Stimulated activated memory B cell treated with anti-CD40 and anti-IgM and Interleukin-4, amounts not matched to agents 10 μg/mL and 1 μg/mL and 100 μg/mL, for 72 hours (primary cell): ENCODE measurements at regions not wholly inside any gene's neighbourhood (a gene's known extent, or its start where the extent isn't known, plus 50 kb on each side); places are given as distances from the start of the nearest gene placed in this dataset.
A peak's percentile ranks its signal among the peaks of the same experiment; 100 is the strongest.
"Not testable (repeated sequence)": the region's sequence is repeated elsewhere in the genome, so short reads cannot be mapped to it uniquely, and the experiment has no call there.

Experiments used
- ATAC-seq: fragments of 150-1000 bp; cut with Tn5 transposase; 2 replicates; pipeline ENCODE4 v1.10.0; 2021
- H3K27ac Mint-ChIP-seq: one replicate; pipeline ENCODE4 v1.8.0; 2022; ENCODE audit warnings: mild to moderate bottlenecking, mixed read lengths
- H3K27me3 Mint-ChIP-seq: one replicate; pipeline ENCODE4 v1.8.0; 2022; ENCODE audit warnings: mixed read lengths
- H3K36me3 Mint-ChIP-seq: one replicate; pipeline ENCODE4 v1.8.0; 2022; ENCODE audit warnings: mixed read lengths
- H3K4me1 Mint-ChIP-seq: one replicate; pipeline ENCODE4 v1.8.0; 2022; ENCODE audit warnings: mixed read lengths
- H3K4me3 Mint-ChIP-seq: one replicate; pipeline ENCODE4 v1.8.0; 2022; ENCODE audit warnings: mild to moderate bottlenecking, moderate library complexity, mixed read lengths
- H3K9me3 Mint-ChIP-seq: one replicate; pipeline ENCODE4 v1.8.0; 2022; ENCODE audit warnings: mixed read lengths

GRCh38 chr18:65671621-65672415 lies 79.0 kb upstream of the CDH7 start:
- Mint-ChIP-seq H3K36me3 (no peaks in the 10 kb centered on the region), H3K27me3 (no peaks in the 10 kb centered on the region), H3K4me1 (no peaks in the 10 kb centered on the region), H3K4me3 (no peak overlapping the region), H3K27ac (no peak overlapping the region), H3K9me3 (no peaks in the 10 kb centered on the region)
- peak; percentile 34 for ATAC-seq

- H3K4me3 Mint-ChIP-seq, H3K27ac Mint-ChIP-seq, H3K27me3 Mint-ChIP-seq, H3K36me3 Mint-ChIP-seq, H3K9me3 Mint-ChIP-seq, ATAC-seq, H3K4me1 Mint-ChIP-seq: not testable (repeated sequence)
Measured at GRCh38 chr18:65670145-65670544, 80.7 kb upstream of the CDH7 start.

GRCh38 chr18:65661391-65661790 lies 89.4 kb upstream of the CDH7 start:
- no peak overlapping the region for H3K27ac Mint-ChIP-seq
- ATAC-seq: no peak
- peaks cover 2% of the 10 kb centered on the region for H3K9me3 Mint-ChIP-seq
- no peaks in the 10 kb centered on the region for H3K36me3 Mint-ChIP-seq
- no peaks in the 10 kb centered on the region for H3K4me1 Mint-ChIP-seq
- no peak overlapping the region for H3K4me3 Mint-ChIP-seq
- no peaks in the 10 kb centered on the region for H3K27me3 Mint-ChIP-seq

- H3K4me1 Mint-ChIP-seq: no peaks in the 10 kb centered on the region
- H3K4me3 Mint-ChIP-seq: no peak overlapping the region
- no peak for ATAC-seq
- no peak overlapping the region for H3K27ac Mint-ChIP-seq
- peaks cover 2% of the 10 kb centered on the region for H3K9me3 Mint-ChIP-seq
- no peaks in the 10 kb centered on the region for H3K27me3 Mint-ChIP-seq
- H3K36me3 Mint-ChIP-seq: no peaks in the 10 kb centered on the region
Measured at GRCh38 chr18:65659912-65660311, 90.9 kb upstream of the CDH7 start.

- peaks cover 2% of the 10 kb centered on the region for H3K9me3 Mint-ChIP-seq
- no peak for ATAC-seq
- H3K36me3 Mint-ChIP-seq: no peaks in the 10 kb centered on the region
- H3K27ac Mint-ChIP-seq: no peak overlapping the region
- no peaks in the 10 kb centered on the region for H3K27me3 Mint-ChIP-seq
- no peaks in the 10 kb centered on the region for H3K4me1 Mint-ChIP-seq
- H3K4me3 Mint-ChIP-seq: no peak overlapping the region
Measured at GRCh38 chr18:65659312-65659711, 91.5 kb upstream of the CDH7 start.

- ATAC-seq: no peak
- Mint-ChIP-seq H3K4me1 (no peaks in the 10 kb centered on the region), H3K9me3 (no peaks in the 10 kb centered on the region), H3K27me3 (no peaks in the 10 kb centered on the region), H3K4me3 (no peak overlapping the region), H3K36me3 (no peaks in the 10 kb centered on the region), H3K27ac (no peak overlapping the region)
Measured at GRCh38 chr18:65651192-65651591, 99.6 kb upstream of the CDH7 start.

- no peaks in the 10 kb centered on the region for H3K9me3 Mint-ChIP-seq
- no peaks in the 10 kb centered on the region for H3K27me3 Mint-ChIP-seq
- H3K4me1 Mint-ChIP-seq: no peaks in the 10 kb centered on the region
- H3K27ac Mint-ChIP-seq: no peak overlapping the region
- no peak for ATAC-seq
- H3K36me3 Mint-ChIP-seq: no peaks in the 10 kb centered on the region
- H3K4me3 Mint-ChIP-seq: no peak overlapping the region
Measured at GRCh38 chr18:65632236-65632635, 118.6 kb upstream of the CDH7 start.

GRCh38 chr18:65631766-65632165 lies 119.0 kb upstream of the CDH7 start:
- Mint-ChIP-seq H3K9me3 (no peaks in the 10 kb centered on the region), H3K36me3 (no peaks in the 10 kb centered on the region), H3K4me3 (no peak overlapping the region), H3K27ac (no peak overlapping the region), H3K4me1 (no peaks in the 10 kb centered on the region), H3K27me3 (no peaks in the 10 kb centered on the region)
- ATAC-seq: no peak

- H3K27ac Mint-ChIP-seq: no peak overlapping the region
- ATAC-seq: no peak
- H3K27me3 Mint-ChIP-seq: no peaks in the 10 kb centered on the region
- no peaks in the 10 kb centered on the region for H3K9me3 Mint-ChIP-seq
- H3K36me3 Mint-ChIP-seq: no peaks in the 10 kb centered on the region
- no peaks in the 10 kb centered on the region for H3K4me1 Mint-ChIP-seq
- H3K4me3 Mint-ChIP-seq: no peak overlapping the region
Measured at GRCh38 chr18:65628390-65628789, 122.4 kb upstream of the CDH7 start.

GRCh38 chr18:65623676-65624075 lies 127.1 kb upstream of the CDH7 start:
- Mint-ChIP-seq H3K4me1 (no peaks in the 10 kb centered on the region), H3K9me3 (no peaks in the 10 kb centered on the region), H3K27ac (no peak overlapping the region), H3K27me3 (no peaks in the 10 kb centered on the region), H3K4me3 (no peak overlapping the region), H3K36me3 (no peaks in the 10 kb centered on the region)
- ATAC-seq: peak; percentile 16

- no peaks in the 10 kb centered on the region for H3K36me3 Mint-ChIP-seq
- no peak overlapping the region for H3K27ac Mint-ChIP-seq
- no peaks in the 10 kb centered on the region for H3K4me1 Mint-ChIP-seq
- no peaks in the 10 kb centered on the region for H3K27me3 Mint-ChIP-seq
- no peak for ATAC-seq
- no peak overlapping the region for H3K4me3 Mint-ChIP-seq
- H3K9me3 Mint-ChIP-seq: peaks cover 4% of the 10 kb centered on the region
Measured at GRCh38 chr18:65622436-65622835, 128.4 kb upstream of the CDH7 start.

GRCh38 chr18:65620076-65620696 lies 130.6 kb upstream of the CDH7 start:
- H3K27ac Mint-ChIP-seq: no peak overlapping the region
- ATAC-seq: no peak
- no peaks in the 10 kb centered on the region for H3K4me1 Mint-ChIP-seq
- no peaks in the 10 kb centered on the region for H3K36me3 Mint-ChIP-seq
- peaks cover 4% of the 10 kb centered on the region for H3K9me3 Mint-ChIP-seq
- no peak overlapping the region for H3K4me3 Mint-ChIP-seq
- no peaks in the 10 kb centered on the region for H3K27me3 Mint-ChIP-seq

- Mint-ChIP-seq H3K9me3 (peaks cover 3% of the 10 kb centered on the region), H3K4me3 (no peak overlapping the region), H3K36me3 (no peaks in the 10 kb centered on the region), H3K4me1 (no peaks in the 10 kb centered on the region), H3K27ac (no peak overlapping the region), H3K27me3 (no peaks in the 10 kb centered on the region)
- no peak for ATAC-seq
Measured at GRCh38 chr18:65610939-65611338, 139.9 kb upstream of the CDH7 start.

- peaks cover 3% of the 10 kb centered on the region for H3K9me3 Mint-ChIP-seq
- H3K27ac Mint-ChIP-seq: no peak overlapping the region
- no peak overlapping the region for H3K4me3 Mint-ChIP-seq
- H3K4me1 Mint-ChIP-seq: no peaks in the 10 kb centered on the region
- no peaks in the 10 kb centered on the region for H3K27me3 Mint-ChIP-seq
- no peak for ATAC-seq
- H3K36me3 Mint-ChIP-seq: no peaks in the 10 kb centered on the region
Measured at GRCh38 chr18:65608471-65608870, 142.3 kb upstream of the CDH7 start.

- no peak overlapping the region for H3K4me3 Mint-ChIP-seq
- H3K9me3 Mint-ChIP-seq: peaks cover 3% of the 10 kb centered on the region
- H3K27me3 Mint-ChIP-seq: no peaks in the 10 kb centered on the region
- no peak for ATAC-seq
- no peaks in the 10 kb centered on the region for H3K36me3 Mint-ChIP-seq
- no peaks in the 10 kb centered on the region for H3K4me1 Mint-ChIP-seq
- no peak overlapping the region for H3K27ac Mint-ChIP-seq
Measured at GRCh38 chr18:65607161-65607560, 143.7 kb upstream of the CDH7 start.

GRCh38 chr18:65606551-65607130 lies 144.2 kb upstream of the CDH7 start:
- ATAC-seq: no peak
- Mint-ChIP-seq H3K4me3 (no peak overlapping the region), H3K9me3 (peaks cover 3% of the 10 kb centered on the region)

More at GRCh38 chr18:65606551-65607130, 144.2 kb upstream of the CDH7 start:
- H3K4me1 Mint-ChIP-seq: no peaks in the 10 kb centered on the region
- no peak overlapping the region for H3K27ac Mint-ChIP-seq
- no peaks in the 10 kb centered on the region for H3K27me3 Mint-ChIP-seq
- no peaks in the 10 kb centered on the region for H3K36me3 Mint-ChIP-seq
